ENCODE measurements at regions not wholly inside any gene's neighbourhood (a gene's known extent, or its start where the extent isn't known, plus 50 kb on each side); places are given as distances from the start of the nearest gene placed in this dataset.

DNA sequence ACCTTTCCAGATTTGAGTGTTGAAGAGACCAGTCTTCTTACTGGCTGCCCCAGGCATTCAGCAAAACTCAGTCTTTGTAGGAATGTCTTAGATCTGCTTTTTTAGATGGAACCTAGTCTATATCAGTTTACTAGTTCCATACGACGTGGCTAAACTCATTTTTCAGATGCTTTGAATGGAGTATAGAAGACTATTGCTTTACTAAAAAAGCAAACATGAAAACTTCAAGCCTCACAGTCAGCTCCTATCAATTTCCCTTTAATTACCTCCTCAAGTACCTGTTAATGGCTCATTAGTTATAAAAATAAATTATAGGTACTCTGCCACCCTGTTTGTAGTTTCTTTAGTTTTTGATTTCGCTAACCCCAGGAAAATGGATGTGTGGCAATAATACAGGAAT, 63.0 kb upstream of the STOX2 start:
- H3K4me3 ChIP-seq (ENCODE audit: control insufficient read depth, low read depth, low read length), result no peak overlapping the region
- DNase-seq (ENCODE audit: low read depth), result no peak
- TF ChIP-seq, protein P1, sequence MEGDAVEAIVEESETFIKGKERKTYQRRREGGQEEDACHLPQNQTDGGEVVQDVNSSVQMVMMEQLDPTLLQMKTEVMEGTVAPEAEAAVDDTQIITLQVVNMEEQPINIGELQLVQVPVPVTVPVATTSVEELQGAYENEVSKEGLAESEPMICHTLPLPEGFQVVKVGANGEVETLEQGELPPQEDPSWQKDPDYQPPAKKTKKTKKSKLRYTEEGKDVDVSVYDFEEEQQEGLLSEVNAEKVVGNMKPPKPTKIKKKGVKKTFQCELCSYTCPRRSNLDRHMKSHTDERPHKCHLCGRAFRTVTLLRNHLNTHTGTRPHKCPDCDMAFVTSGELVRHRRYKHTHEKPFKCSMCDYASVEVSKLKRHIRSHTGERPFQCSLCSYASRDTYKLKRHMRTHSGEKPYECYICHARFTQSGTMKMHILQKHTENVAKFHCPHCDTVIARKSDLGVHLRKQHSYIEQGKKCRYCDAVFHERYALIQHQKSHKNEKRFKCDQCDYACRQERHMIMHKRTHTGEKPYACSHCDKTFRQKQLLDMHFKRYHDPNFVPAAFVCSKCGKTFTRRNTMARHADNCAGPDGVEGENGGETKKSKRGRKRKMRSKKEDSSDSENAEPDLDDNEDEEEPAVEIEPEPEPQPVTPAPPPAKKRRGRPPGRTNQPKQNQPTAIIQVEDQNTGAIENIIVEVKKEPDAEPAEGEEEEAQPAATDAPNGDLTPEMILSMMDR (IDR thresholded peaks at IDR 0.05; ENCODE audit: control insufficient read depth, insufficient read depth, low read depth, low read length, missing control alignments), result no peak

DNA sequence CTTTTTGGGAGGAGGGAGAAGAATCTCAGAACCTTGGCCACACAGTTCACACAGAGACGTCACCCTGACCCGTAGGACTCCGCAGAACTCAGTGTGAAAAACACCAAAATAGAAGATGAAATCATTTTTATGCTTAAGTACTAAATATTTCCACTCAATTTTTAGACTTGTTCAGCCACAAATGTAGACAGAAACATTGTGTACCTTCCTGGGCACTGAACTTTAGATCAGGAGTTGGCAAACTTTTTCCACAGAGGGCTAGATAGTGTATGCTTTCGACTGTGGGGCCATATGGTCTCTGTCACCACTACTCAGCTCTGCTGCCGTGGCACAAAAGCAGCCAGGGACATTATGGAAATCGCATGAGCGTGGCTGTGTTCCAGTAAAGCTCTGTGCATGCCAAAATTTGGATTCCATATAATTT, 61.8 kb upstream of the STOX2 start:
- TF ChIP-seq, protein P1 (IDR thresholded peaks at IDR 0.05; ENCODE audit: control insufficient read depth, insufficient read depth, low read depth, low read length, missing control alignments), result no peak
- no peak for DNase-seq (ENCODE audit: low read depth)
- H3K4me3 ChIP-seq (ENCODE audit: control insufficient read depth, low read depth, low read length), result no peak overlapping the region

DNA sequence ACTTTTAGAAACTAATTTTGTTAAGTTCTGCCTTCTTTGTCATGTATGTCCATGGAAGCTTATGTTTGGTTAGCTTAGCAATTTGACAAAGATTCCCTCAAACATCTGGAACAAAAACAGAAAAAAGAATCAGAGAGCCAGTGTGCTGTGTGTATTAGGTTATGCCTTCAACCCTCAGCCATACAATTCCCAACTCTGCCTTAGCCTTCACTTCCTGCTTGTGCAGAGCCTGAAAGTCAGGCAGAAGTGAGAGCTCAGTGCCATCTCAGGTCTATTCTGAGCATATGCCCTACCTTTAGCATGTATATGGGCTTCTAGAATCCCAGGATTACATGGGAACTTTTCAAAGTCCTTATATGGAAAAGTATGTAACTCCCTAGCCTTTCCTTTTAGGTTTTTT, 58.2 kb upstream of the STOX2 start:
- TF ChIP-seq, protein P1 (IDR thresholded peaks at IDR 0.05; ENCODE audit: control insufficient read depth, insufficient read depth, low read depth, low read length, missing control alignments), result no peak
- DNase-seq (ENCODE audit: low read depth), result no peak
- H3K4me3 ChIP-seq (ENCODE audit: control insufficient read depth, low read depth, low read length), result no peak overlapping the region

DNA sequence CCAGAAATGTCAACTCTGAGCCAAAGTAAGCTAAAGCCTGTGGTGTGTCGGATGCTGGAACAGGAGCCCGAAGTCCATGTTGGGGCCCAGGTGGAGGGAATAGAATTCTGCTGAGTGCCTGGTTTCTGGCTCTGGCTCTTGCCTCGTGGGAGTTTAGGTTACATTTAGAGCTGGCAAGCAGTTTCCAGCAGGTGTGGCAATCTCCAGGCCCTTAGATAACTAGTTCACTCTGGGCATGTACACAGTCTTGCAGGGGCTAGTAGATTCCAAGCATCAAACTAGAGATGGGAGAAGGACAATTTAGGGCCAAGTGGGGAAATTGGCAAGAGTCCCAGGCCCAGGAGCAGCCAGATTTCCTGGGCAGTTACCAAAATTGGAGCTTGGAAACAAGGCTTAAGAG, 56.3 kb upstream of the STOX2 start:
- DNase-seq (ENCODE audit: low read depth), result no peak
- no peak overlapping the region for H3K4me3 ChIP-seq (ENCODE audit: control insufficient read depth, low read depth, low read length)
- TF ChIP-seq, protein P1 (IDR thresholded peaks at IDR 0.05; ENCODE audit: control insufficient read depth, insufficient read depth, low read depth, low read length, missing control alignments), result no peak

DNA sequence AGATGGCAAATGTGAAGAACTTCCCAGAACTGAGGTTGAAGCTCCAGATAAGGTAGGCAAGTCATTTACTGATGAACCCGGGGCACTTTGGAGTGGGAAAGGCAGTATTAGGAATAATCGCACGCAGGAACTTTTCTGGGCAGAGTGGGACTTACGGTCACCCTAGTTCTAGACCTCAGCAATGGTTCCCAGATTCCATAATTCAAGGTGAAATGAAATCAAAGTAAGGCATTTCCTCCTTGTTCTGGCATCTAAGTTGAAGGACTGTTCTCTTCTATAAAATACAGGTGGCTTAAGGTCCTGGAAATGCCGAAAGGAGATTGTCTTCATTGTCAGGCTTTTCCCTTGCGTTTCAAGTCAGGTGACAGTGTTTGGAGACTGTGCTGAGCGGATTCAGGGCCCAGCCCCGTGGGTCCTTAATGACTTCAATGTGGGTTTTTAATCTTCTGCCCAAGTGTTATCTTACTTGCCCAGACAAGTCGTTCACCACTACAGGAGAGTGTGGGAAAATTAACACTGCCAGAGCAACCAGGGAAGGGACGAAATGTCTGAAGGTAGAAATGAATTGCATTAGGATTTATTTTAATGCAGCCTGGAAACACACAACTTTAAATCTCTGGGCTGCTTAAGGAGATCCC, 52.1 kb upstream of the STOX2 start:
- DNase-seq (ENCODE audit: low read depth), result no peak
- TF ChIP-seq, protein P1 (IDR thresholded peaks at IDR 0.05; ENCODE audit: control insufficient read depth, insufficient read depth, low read depth, low read length, missing control alignments), result no peak
- H3K4me3 ChIP-seq (ENCODE audit: control insufficient read depth, low read depth, low read length), result no peak overlapping the region

DNA sequence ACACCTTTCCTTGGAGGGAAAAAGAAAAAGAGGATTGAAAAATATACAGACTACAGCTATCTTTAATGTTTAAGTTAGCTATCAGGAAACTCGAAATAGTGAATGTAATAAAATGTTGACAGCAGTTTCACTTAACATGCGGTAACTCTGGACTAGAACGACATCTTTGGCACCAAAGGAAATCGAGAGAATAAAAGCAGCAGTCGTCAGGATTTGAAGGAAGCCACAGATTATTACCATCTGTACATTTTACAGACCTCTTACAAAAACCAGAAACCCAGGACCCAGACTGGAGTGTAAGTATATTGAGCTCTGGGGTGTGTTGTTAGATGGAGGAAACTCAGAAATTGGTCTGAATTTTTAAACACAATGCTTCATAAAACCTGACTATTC, 51.6 kb upstream of the STOX2 start:
- DNase-seq (ENCODE audit: low read depth), result no peak
- TF ChIP-seq, protein P1 (IDR thresholded peaks at IDR 0.05; ENCODE audit: control insufficient read depth, insufficient read depth, low read depth, low read length, missing control alignments), result no peak

More for the DNA sequence above, 51.6 kb upstream of the STOX2 start:
- no peak overlapping the region for H3K4me3 ChIP-seq (ENCODE audit: control insufficient read depth, low read depth, low read length)
